Left lung (tissue), 4 donors: ENCODE measurements at regions not wholly inside any gene's neighbourhood (a gene's known extent, or its start where the extent isn't known, plus 50 kb on each side); places are given as distances from the start of the nearest gene placed in this dataset.

Source experiments
- ATAC-seq: fragments of 200-7000 bp; cut with Tn5 transposase; one replicate; pipeline ENCODE4 v1.9.1; 2020; ENCODE audit warnings: moderate library complexity
- DNase-seq, 4 donors: peaks; one replicate each; pipeline ENCODE4 v3.0.0-alpha.2; 2013 to 2020
- H3K27ac ChIP-seq, 2 donors: fragments of 200-600 bp; sonication (generic) in 1 of 2; one replicate each; pipeline versions ENCODE4 v1.5.0 to v1.8.0; 2020 to 2021
- H3K27me3 ChIP-seq, 2 donors: fragments of 200-600 bp; sonication (generic) in 1 of 2; one replicate each; pipeline versions ENCODE4 v1.5.0 to v1.8.0; 2020 to 2021
- H3K36me3 ChIP-seq, 2 donors: fragments of 200-600 bp; sonication (generic) in 1 of 2; one replicate each; pipeline versions ENCODE4 v1.5.0 to v1.8.0; 2020 to 2021
- H3K4me1 ChIP-seq, 2 donors: fragments of 200-600 bp; one replicate each; pipeline ENCODE4 v1.8.0; 2021
- H3K4me3 ChIP-seq, 2 donors: fragments of 200-600 bp; sonication (generic) in 1 of 2; one replicate each; pipeline versions ENCODE4 v1.5.0 to v1.8.0; 2020 to 2021; ENCODE audit warnings: mild to moderate bottlenecking in 1 of 2
- H3K9me3 ChIP-seq, 2 donors: fragments of 200-600 bp; sonication (generic) in 1 of 2; one replicate each; pipeline versions ENCODE4 v1.5.0 to v1.8.0; 2020 to 2021
- intact Hi-C, 2 donors: fragments of 100-400 bp; cut with DNase I; formaldehyde crosslinking; loops; one replicate each; pipeline versions ENCODE4 v1.11.2 to v1.14.2; 2022
- TF ChIP-seq, protein P1 (sequence below), 2 donors: fragments of 200-600 bp; sonication (generic) in 1 of 2; IDR thresholded peaks; one replicate each; pipeline versions ENCODE4 v1.5.0 to v1.8.0; 2021; ENCODE audit warnings: antibody characterized with exemption in 2 of 2
- donor health status: DM: no; HTN: yes; CAD: no.
- donor health status: DM: no; HTN: no; CAD: no.

DNA sequence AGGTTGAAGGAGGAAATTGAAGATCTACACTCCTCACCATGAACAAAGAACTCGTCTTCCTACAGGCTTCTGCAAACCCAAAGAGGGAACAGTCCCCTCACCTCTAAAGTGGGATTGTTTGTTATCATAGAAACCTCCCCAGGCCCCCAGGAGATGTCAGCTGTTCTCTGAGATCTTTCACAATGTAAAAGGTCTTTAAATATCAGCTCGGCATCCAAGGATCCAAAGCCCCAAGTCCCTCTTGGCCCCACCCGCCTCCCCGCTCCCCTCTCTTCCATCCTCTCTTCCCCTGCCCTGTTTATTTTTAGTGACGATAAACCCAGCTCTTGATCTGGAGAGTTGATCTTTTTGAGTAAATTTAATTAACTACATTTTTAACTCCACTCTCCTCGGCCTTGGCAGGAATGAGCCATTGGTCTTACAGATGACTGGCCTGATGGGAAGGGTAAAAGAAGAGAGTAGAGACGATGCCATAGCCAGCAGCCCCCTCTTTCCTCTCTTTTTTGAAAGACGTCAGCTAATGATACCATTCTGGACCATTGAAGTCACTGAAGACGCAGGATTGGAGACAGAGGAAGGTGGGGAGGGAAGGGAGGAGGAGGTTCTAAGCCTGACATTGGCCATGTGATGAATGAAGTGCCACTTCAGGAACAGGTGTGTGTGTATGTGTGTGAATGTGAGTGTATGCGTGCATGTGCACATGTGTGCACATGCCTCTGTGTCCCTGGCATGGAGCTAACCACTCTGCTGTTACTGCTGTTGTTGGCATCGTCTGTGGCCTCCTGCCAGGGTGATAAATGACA, 521.8 kb downstream of the NTRK3 start:
- intact Hi-C loops: no loop called here
- Histone ChIP-seq H3K27me3 (no peaks in the 10 kb centered on the region), H3K9me3 (no peaks in the 10 kb centered on the region), H3K27ac (no peak overlapping the region), H3K36me3 (no peaks in the 10 kb centered on the region), H3K4me3 (no peak overlapping the region), H3K4me1 (no peaks in the 10 kb centered on the region)
- no peak for DNase-seq
- TF ChIP-seq, protein P1, sequence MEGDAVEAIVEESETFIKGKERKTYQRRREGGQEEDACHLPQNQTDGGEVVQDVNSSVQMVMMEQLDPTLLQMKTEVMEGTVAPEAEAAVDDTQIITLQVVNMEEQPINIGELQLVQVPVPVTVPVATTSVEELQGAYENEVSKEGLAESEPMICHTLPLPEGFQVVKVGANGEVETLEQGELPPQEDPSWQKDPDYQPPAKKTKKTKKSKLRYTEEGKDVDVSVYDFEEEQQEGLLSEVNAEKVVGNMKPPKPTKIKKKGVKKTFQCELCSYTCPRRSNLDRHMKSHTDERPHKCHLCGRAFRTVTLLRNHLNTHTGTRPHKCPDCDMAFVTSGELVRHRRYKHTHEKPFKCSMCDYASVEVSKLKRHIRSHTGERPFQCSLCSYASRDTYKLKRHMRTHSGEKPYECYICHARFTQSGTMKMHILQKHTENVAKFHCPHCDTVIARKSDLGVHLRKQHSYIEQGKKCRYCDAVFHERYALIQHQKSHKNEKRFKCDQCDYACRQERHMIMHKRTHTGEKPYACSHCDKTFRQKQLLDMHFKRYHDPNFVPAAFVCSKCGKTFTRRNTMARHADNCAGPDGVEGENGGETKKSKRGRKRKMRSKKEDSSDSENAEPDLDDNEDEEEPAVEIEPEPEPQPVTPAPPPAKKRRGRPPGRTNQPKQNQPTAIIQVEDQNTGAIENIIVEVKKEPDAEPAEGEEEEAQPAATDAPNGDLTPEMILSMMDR (IDR thresholded peaks at IDR 0.05): no peak
- no peak for ATAC-seq

DNA sequence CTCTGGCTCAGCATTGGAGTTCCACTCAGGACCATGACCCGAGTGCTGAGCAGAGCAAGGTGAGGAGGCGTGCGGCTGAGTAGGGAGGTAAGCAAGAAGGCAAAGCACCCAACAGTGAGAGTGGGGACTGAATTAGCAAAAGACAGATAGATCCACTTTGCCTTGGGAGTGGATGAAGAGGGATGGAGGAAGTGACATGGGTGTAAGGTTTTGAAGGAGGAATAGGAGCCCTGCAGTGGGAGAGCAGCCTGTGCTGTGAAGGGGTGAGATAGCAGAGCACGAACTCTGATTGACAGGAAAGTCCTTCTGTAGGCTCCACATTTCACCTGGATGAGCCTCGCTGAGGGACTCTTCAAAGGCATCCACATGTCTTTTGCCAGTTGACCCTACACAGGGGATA, 522.6 kb downstream of the NTRK3 start:
- TF ChIP-seq, protein P1 (IDR thresholded peaks at IDR 0.05): no peak
- intact Hi-C loops: no loop called here
- DNase-seq (no peak), ATAC-seq (no peak)
- no peak overlapping the region for H3K27ac ChIP-seq
- no peak overlapping the region for H3K4me3 ChIP-seq
- H3K9me3 ChIP-seq: no peaks in the 10 kb centered on the region
- no peaks in the 10 kb centered on the region for H3K27me3 ChIP-seq
- H3K4me1 ChIP-seq: no peaks in the 10 kb centered on the region
- H3K36me3 ChIP-seq: no peaks in the 10 kb centered on the region

DNA sequence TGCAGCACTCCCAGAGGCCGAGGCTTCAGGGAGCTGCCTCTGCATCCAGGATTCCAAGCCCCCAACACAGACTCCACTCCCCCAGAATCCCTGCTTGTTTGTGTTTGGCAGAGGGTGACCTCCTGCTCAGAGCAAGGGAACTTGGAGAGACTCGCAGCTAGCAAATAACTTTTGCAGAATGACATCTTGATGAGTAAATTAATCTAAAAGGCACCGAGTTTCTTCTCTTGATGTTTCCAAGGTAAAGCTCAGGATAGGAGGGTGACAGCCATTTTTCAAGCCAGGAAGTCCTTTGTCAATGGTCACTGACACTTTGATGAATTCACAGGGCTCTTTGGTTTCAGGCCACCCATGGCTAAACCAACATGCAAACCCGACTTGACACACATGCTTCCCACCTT, 523.0 kb downstream of the NTRK3 start:
- TF ChIP-seq, protein P1 (IDR thresholded peaks at IDR 0.05): no peak
- no peak overlapping the region for H3K27ac ChIP-seq
- no peaks in the 10 kb centered on the region for H3K4me1 ChIP-seq
- no peaks in the 10 kb centered on the region for H3K27me3 ChIP-seq
- intact Hi-C loops: no loop called here
- no peak overlapping the region for H3K4me3 ChIP-seq
- ATAC-seq (no peak), DNase-seq (no peak)
- H3K9me3 ChIP-seq: no peaks in the 10 kb centered on the region
- no peaks in the 10 kb centered on the region for H3K36me3 ChIP-seq

- DNase-seq: no peak
- intact Hi-C loops: no loop called here
- TF ChIP-seq, protein P1 (IDR thresholded peaks at IDR 0.05): no peak
- Histone ChIP-seq H3K36me3 (no peaks in the 10 kb centered on the region), H3K27me3 (no peaks in the 10 kb centered on the region), H3K9me3 (no peaks in the 10 kb centered on the region), H3K4me1 (no peaks in the 10 kb centered on the region), H3K27ac (no peak overlapping the region), H3K4me3 (no peak overlapping the region)
- no peak for ATAC-seq
Observed at GRCh38 chr15:87732976-87733375, 523.6 kb downstream of the NTRK3 start.

- TF ChIP-seq, protein P1 (IDR thresholded peaks at IDR 0.05): no peak
- ATAC-seq (no peak), DNase-seq (no peak)
- H3K36me3 ChIP-seq: no peaks in the 10 kb centered on the region
- no peaks in the 10 kb centered on the region for H3K27me3 ChIP-seq
- no peaks in the 10 kb centered on the region for H3K4me1 ChIP-seq
- no peak overlapping the region for H3K27ac ChIP-seq
- no peaks in the 10 kb centered on the region for H3K9me3 ChIP-seq
- intact Hi-C loops: no loop called here
- H3K4me3 ChIP-seq: no peak overlapping the region
Observed at GRCh38 chr15:87731630-87732029, 524.9 kb downstream of the NTRK3 start.
